Skin of body (tissue), 1 donor: ENCODE measurements at regions not wholly inside any gene's neighbourhood (a gene's known extent, or its start where the extent isn't known, plus 50 kb on each side); places are given as distances from the start of the nearest gene placed in this dataset.
A peak's percentile ranks its signal among the peaks of the same experiment; 100 is the strongest.

Experiments used
- DNase-seq: peaks from one replicate; lab custom pipeline; 2025; lab: John Stamatoyannopoulos, UW

DNA sequence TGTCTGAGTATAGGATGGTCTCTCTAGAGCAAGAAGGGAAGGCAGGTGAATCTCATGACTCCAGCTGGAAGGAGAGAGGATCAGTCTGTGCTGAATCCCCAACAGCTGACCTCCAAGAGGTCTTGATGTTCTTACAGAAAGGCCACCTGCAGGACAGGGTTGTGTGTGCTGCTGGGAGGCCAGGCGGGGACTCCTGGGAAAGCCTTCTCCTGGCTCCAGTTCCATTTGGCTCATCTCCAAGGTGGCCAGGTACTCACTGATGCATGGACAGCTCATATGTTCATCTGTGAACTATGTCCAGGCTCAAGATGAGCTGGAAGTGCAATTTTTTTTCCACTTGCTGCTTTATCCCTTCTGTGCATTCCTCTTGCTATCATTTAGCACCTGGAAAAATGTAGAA is 730.2 kb upstream of the RBFOX1 start:
- no peak for DNase-seq

GRCh38 chr16:6600167-6600566 is 732.5 kb upstream of the RBFOX1 start:
- no peak for DNase-seq

DNA sequence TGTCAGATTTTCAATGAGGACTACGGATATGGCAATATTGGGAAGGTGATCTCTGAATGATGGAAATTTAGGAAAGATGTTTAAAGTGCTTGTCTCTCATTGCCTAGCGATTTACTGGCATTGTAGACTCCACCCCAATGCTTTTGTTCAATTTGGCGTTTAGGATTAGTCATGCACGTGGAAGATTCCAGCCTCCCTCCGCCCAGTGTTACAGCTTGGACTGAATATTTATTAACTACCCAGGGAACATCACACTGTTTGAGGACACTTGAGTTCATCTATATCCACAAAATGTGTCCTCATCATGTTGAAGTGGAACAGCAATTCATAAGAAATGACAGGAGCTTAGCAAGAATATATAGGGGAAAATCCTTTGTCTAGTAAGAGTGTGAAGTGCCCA is 738.8 kb upstream of the RBFOX1 start:
- no peak for DNase-seq

- no peak for DNase-seq
Measured at GRCh38 chr16:6576606-6577005, 756.0 kb upstream of the RBFOX1 start.

DNA sequence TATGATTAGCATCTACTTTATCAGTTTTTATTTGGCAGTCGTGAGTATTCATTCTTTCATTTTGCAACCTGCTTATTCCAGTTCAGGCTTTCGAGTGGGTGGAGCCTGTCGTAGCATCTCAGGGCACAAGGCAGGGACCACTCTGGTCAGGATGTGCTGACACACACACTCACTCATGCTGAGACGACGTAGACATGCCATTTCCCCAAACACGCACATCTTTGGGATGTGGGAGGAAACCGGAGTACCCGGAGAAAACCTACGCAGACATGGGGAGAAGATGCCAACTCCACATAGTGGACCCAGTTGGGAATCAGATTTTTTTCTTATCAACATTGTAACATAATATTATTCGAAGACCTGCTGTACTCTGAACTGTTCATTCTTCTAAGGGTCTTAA is 756.5 kb upstream of the RBFOX1 start:
- no peak for DNase-seq

- DNase-seq, result no peak
Measured at GRCh38 chr16:6574146-6574545, 758.5 kb upstream of the RBFOX1 start.

- no peak for DNase-seq
Measured at GRCh38 chr16:6573577-6573976, 759.1 kb upstream of the RBFOX1 start.

DNA sequence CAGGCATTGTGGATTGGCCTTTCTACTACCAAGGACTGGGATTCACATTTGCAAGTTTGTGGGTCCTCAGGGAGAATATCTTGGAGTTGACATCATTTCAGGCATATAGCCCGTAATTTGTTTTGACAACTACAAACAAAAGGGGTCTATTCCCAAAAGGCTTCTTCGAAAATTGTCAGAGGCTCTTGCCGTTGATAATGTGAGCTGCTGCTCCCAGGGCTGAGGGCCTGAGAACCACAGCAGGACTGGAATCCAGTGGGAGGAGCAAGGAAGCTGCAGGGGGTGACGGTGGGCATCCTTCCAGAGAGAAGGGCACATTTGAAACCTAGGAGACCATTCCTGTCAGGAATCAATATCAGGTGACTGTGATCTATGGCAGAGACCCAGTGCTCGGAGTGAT is 761.6 kb upstream of the RBFOX1 start:
- no peak for DNase-seq

DNA sequence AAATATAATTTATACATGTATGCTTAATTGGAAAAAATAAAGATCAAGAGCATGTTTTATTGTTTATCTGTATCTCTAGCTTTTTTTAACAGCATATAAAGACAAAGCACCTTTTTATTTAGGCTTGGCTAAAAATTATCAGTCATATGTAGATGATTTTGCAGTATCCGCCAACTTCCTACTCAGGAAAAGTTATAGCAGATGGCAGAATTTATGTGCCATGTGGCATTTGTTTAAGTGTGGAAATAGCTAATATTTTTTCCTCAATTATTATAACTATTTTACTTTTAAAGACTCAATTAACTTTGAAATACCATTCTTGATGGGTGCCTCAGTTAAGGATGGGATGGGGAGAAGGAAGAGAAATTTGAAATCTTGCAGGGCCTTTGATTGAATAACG is 762.1 kb upstream of the RBFOX1 start:
- no peak for DNase-seq

GRCh38 chr16:6562986-6563385 is 769.7 kb upstream of the RBFOX1 start:
- DNase-seq, result no peak

DNA sequence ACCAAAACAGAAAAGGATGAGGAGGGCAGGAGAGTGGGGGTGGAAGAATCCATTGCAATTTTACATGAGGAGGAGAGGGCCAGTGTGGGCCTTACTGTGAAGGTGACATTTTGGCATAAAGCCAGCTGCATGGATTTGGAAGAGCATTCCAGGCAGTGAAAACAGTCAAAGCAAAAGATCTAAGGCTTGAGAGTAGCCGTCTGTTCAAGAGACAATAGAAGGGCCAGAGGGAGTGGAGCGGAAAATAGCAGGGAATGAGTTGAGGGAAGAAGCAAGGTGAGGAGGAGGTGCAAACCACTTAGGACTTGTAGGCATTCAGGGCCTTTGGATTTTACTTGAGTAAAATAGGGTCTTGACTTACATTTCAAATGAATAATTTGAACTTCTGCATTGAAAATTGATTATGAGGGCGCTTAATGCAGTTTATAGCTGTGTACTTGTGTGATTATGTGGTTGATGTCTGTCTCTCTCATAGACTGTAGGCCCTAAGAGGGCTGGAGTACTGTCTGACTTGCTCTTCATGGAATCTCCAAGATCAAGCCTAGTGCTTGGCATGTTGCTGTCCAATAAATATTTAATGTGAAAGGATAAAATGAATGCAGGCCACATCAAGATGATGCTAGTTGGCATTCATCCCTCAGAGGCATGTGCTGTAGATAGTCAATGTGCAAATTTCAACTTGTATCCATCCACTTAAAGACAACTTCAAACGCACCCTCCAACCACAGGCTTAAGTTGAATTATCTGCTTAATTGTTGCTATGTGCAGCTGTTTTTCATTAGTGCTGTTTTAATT is 772.1 kb upstream of the RBFOX1 start:
- DNase-seq, result peak; percentile 14

DNA sequence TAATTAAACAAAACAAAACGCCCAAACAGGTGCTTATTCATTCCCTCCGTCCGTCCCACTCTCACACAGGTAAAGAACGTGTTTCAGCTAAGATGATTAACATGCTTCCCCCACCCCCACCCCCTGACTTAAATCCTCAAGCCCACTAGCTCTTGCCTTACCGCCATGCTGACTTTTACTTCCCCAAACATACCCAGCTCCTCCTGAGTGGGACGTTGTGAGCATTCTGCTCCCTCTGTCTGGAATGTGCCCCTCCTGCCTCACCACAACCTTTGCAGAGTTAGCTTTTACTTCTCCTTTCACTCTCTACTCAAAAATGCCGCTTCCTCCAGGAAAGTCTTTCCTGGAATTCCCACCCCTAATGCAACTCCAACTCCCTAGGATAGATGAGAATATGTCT is 774.0 kb upstream of the RBFOX1 start:
- no peak for DNase-seq

DNA sequence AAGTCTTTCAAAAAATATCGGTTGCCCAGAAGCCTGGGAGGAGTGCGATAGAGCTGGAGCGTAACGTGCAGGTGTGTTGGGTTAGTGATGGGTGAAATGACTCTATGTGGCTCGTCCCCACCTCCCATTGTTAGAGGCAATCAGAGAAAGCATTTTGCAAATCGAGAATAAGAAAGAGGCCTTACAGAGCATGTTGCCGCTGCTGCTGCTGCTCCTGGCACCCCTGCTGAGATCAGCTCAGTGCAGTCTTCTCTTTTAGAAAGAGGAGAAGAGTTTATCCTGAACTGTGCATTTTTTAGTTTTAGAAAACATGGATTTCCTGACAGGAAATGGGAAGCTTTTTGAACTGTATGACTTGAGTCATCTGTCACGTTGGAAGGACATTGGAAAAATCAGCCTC is 774.5 kb upstream of the RBFOX1 start:
- no peak for DNase-seq

GRCh38 chr16:6557353-6558023 is 775.2 kb upstream of the RBFOX1 start:
- DNase-seq, result peak; percentile 22

DNA sequence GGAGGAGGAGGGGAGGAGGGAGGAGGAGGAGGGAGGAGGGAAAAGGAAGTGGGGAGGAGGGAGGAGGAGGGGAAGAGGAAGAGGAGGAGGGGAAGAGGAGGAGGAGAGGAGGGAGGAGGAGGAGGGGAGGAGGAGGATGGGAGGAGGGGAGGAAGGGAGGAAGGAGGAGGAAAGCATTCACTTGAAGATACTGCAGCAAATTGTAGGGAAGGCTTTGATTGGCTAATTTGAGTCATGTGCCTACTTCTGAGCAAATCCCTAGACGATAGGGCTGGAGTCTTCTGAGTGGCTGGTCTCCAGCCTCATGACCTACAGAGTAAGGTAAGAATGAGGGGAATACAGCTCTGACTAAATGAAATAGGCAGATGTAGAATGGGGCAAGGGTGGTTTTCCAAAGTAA is 783.2 kb upstream of the RBFOX1 start:
- DNase-seq, result no peak

- DNase-seq, result no peak
Measured at GRCh38 chr16:6548507-6548906, 784.1 kb upstream of the RBFOX1 start.

DNA sequence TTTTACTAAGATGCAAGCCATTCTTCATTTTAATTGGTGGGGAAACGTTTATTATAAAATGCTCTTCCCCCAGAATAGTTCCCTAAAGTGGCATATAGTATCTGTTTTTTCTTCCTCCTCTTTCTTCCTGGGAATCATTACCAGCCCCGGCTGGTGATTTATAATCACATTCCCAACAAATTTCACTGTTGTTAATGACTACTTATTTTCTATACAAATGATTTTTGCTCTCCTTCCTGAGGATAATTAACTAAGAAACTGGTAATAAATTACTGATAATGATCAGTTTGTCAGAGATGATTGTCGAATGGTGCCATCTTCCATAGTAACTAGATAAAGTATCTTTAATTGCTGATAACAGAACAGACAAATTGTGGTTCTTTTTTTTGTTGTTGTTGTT is 785.5 kb upstream of the RBFOX1 start:
- no peak for DNase-seq

- DNase-seq, result no peak
Measured at GRCh38 chr16:6545329-6545728, 787.3 kb upstream of the RBFOX1 start.

DNA sequence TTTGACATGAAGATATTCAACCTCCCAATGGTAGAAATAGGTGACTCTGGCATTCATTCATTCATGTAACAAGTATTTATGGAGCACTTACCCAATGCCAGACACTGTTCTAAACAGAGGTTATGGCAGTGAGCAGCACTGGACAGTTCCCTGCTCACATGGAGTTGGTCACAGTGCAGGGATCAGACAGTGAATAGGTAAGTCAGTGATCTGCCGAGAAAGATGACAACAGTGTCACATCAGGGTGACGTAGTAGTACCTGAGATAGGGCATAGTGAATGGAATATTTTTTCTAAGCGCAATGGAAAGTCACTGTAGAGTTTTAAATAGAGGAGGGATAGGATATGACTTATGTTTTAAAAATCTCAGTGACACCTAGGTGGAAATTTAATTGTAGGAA is 791.4 kb upstream of the RBFOX1 start:
- no peak for DNase-seq

DNA sequence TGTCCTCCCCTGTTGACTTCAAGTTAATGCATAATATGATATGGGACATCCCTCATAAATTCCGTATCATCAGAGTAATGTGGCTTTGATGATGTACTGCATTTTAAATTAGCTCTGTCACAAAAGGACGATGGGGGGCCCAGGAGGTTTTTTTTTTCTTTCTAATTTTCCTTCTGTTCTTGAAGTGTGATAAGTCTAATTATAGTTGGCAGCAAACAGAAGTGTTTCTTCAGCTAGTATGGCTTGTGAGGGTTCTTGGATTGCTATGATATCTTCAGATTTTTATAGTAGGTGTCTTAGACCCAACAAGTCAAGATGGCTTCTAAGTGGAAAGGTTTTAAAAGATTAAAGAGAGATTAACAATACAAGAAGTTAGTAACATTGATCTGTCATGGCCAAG is 796.2 kb upstream of the RBFOX1 start:
- no peak for DNase-seq

DNA sequence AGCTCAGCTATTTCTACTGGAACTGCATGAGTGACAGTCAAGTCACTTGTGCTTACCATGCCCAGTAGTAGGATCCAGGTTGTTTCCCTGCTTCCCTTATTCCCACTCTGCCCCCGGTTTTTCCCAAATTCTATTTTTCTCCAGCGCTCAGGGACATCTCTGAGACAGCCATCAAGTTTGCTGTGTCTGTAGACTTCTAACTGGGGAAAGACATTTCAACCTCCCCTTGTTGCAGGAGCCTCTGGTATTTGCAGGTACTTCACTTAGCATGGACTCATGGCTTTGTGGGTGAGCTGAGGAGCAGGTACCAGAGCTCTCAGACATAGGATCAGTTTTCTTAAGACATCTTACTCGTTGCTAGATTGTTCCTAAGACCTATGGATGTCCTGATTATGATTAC is 801.6 kb upstream of the RBFOX1 start:
- no peak for DNase-seq

DNA sequence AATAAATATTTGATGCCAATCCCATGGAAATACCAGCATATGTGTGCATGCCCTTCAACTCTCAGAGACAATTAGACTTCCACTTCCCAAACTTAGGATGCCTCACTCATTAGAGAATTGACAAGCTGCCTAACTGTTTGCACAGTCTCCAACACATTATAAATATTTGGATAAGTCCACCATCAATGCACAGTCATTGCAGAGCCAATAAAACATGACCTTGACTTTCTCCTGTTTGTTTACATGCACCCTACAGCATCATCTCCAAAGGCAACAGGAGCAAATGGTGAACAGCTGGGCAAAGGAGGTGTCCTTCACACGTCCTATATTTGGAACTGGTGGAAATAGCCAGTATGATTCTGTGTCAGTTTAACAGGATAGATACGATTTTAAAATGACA is 804.4 kb upstream of the RBFOX1 start:
- DNase-seq, result no peak

GRCh38 chr16:6527646-6528045 is 805.0 kb upstream of the RBFOX1 start:
- no peak for DNase-seq
